A673 (cell line): ENCODE measurements at regions not wholly inside any gene's neighbourhood (a gene's known extent, or its start where the extent isn't known, plus 50 kb on each side); places are given as distances from the start of the nearest gene placed in this dataset.
"Not testable (repeated sequence)": the region's sequence is repeated elsewhere in the genome, so short reads cannot be mapped to it uniquely, and the experiment has no call there.

Source experiments
- BruUV-seq: library from RNA; stranded (reverse); fragments of 400-500 nt; replicated peaks from 2 replicates; lab custom pipeline; 2021; lab: Mats Ljungman, UMichigan
- CTCF ChIA-PET: fragments of 300-600 bp; sonication (Branson Sonifier 250); formaldehyde crosslinking; loops from one replicate; lab custom pipeline; 2022; ENCODE audit warnings: antibody characterized with exemption; lab: Charles Lee
- POLR2A ChIA-PET: fragments of 300-600 bp; sonication (Branson Sonifier 250); formaldehyde crosslinking; loops from one replicate; lab custom pipeline; 2022; ENCODE audit warnings: antibody characterized with exemption; ENCODE audit not compliant: low non-redundant PET; lab: Charles Lee
- DNase-seq: peaks from one replicate; pipeline ENCODE4 v3.0.0-alpha.2; 2015; ENCODE audit warnings: low spot score
- H3K27ac ChIP-seq: fragments of 200-600 bp; sonication (generic); 2 replicates; pipeline ENCODE4 v1.5.1; 2016; ENCODE audit warnings: mixed run types, low read depth, mild to moderate bottlenecking, mixed read lengths, antibody characterized with exemption, low read length; ENCODE audit not compliant: poor library complexity, severe bottlenecking
- H3K27me3 ChIP-seq: fragments of 200-600 bp; sonication (generic); replicated peaks from 2 replicates; pipeline ENCODE4 v1.6.1; 2017; ENCODE audit warnings: mixed run types, low read depth, mild to moderate bottlenecking, mixed read lengths, antibody characterized with exemption, low read length; ENCODE audit not compliant: insufficient read depth, poor library complexity
- H3K36me3 ChIP-seq: fragments of 200-600 bp; sonication (generic); 2 replicates; pipeline ENCODE4 v1.6.1; 2016; ENCODE audit warnings: mixed run types, mild to moderate bottlenecking, mixed read lengths, antibody characterized with exemption, low read length; ENCODE audit not compliant: insufficient read depth, poor library complexity, severe bottlenecking
- H3K4me1 ChIP-seq: fragments of 200-600 bp; sonication (generic); 2 replicates; pipeline ENCODE4 v1.6.1; 2017; ENCODE audit warnings: mixed run types, mild to moderate bottlenecking, mixed read lengths, antibody characterized with exemption, low read length; ENCODE audit not compliant: insufficient read depth, poor library complexity, severe bottlenecking
- H3K4me3 ChIP-seq: fragments of 200-600 bp; sonication (generic); 2 replicates; pipeline ENCODE4 v1.5.1; 2016; ENCODE audit warnings: low read depth, mixed run types, mild to moderate bottlenecking, mixed read lengths, low read length; ENCODE audit not compliant: poor library complexity, severe bottlenecking
- H3K9me3 ChIP-seq: fragments of 200-600 bp; sonication (generic); 2 replicates; pipeline ENCODE4 v1.6.1; 2016; ENCODE audit warnings: mixed run types, low read depth, mild to moderate bottlenecking, mixed read lengths, antibody characterized with exemption, low read length; ENCODE audit not compliant: poor library complexity, severe bottlenecking
- CTCF ChIP-seq: fragments of 300-800, 200-600 bp; sonication (generic); conservative IDR thresholded peaks from 2 replicates; pipeline ENCODE4 v1.5.1; 2017; ENCODE audit warnings: low read depth, mild to moderate bottlenecking, antibody characterized with exemption, low read length, moderate library complexity, mixed read lengths
- EZH2 ChIP-seq: fragments of 200-600 bp; sonication (generic); IDR thresholded peaks from 2 replicates; pipeline ENCODE4 v1.6.1; 2017; ENCODE audit warnings: borderline replicate concordance, low read depth, mild to moderate bottlenecking, mixed read lengths, antibody characterized with exemption, low read length; ENCODE audit not compliant: poor library complexity, severe bottlenecking
- intact Hi-C: fragments of 100-400 bp; cut with micrococcal nuclease; formaldehyde crosslinking; loops from one replicate; pipeline ENCODE4 v1.10.0; 2022; ENCODE audit not compliant: unreplicated experiment

DNA sequence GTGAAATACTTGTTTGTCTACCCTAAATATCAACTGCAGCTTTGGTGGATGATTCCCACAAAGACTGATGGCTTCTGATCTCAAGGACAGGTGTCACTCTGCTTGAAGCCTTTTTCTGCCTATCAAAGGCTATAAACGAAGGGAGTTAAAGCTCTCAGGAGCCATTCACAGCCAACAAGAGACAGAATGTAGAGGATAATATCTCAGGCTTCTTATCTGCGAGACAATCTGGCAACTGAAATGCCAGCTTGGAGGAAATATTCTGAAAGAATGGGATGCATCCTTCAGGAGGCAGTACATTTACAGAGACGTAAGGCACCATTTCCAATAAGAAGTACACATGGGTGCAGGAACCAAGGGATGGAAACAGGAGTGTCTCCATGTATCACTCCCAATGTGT is 549.4 kb downstream of the GPAM start:
- H3K27me3 ChIP-seq: peaks cover 7% of the 10 kb centered on the region
- H3K27ac ChIP-seq: no peak overlapping the region
- no peak for TF ChIP-seq CTCF
- TF ChIP-seq EZH2: no peak
- H3K9me3 ChIP-seq: no peaks in the 10 kb centered on the region
- ChIA-PET CTCF (no interaction called here), POLR2A (no interaction called here)
- intact Hi-C loops: no loop called here
- no peaks in the 10 kb centered on the region for H3K4me1 ChIP-seq
- DNase-seq: no peak
- no peaks in the 10 kb centered on the region for H3K36me3 ChIP-seq
- H3K4me3 ChIP-seq: no peak overlapping the region
- BruUV-seq: no TSS peak

DNA sequence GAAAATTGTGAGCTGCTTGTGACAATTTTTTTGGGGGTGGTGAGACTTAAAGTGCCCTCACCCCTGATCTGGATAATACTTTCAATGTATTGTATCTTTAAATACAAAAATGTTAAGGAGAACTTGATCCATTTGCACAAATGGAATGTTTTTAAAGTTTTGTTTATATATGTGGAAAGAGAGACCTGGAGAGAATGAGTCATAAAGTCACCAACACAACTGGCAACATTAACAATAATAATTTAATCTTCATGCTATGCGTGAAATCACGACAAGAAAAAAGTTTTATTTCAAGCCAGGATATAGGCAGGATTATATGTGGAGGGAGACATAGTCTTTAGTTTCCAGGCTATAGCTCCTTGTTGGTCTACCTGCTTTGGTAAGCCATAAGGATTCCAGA is 537.5 kb downstream of the GPAM start:
- Histone ChIP-seq H3K9me3 (no peaks in the 10 kb centered on the region), H3K27ac (no peak overlapping the region), H3K36me3 (no peaks in the 10 kb centered on the region), H3K4me3 (no peak overlapping the region), H3K4me1 (no peaks in the 10 kb centered on the region), H3K27me3 (no peaks in the 10 kb centered on the region)
- intact Hi-C loops: no loop called here
- ChIA-PET CTCF (no interaction called here), POLR2A (no interaction called here)
- DNase-seq: no peak
- BruUV-seq: no TSS peak
- TF ChIP-seq EZH2 (no peak), CTCF (no peak)

- no TSS peak for BruUV-seq
- CTCF ChIA-PET: no interaction called here
- no peak overlapping the region for H3K4me3 ChIP-seq
- no peaks in the 10 kb centered on the region for H3K9me3 ChIP-seq
- TF ChIP-seq EZH2 (no peak), CTCF (no peak)
- no peaks in the 10 kb centered on the region for H3K4me1 ChIP-seq
- intact Hi-C loops: no loop called here
- H3K36me3 ChIP-seq: no peaks in the 10 kb centered on the region
- H3K27me3 ChIP-seq: no peaks in the 10 kb centered on the region
- POLR2A ChIA-PET: no interaction called here
- no peak for DNase-seq
- H3K27ac ChIP-seq: no peak overlapping the region
Measured at GRCh38 chr10:111648046-111648445, 535.5 kb downstream of the GPAM start.

DNA sequence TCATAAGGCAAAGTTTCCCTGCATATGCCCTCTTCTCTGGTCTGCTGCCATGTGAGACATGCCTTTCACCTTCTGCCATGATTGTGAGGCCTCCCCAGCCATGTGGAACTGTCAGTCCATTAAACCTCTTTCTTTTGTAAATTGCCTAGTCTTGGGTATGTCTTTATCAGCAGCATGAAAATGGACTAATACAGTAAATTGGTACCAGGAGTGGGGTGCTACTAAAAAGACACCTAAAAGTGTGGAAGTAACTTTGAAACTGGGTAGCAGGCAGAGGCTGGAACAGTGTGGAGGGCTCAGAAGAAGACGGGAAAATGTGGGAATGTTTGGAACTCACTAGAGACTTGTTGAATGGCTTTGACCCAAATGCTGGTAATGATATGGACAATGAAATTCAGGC is 534.5 kb downstream of the GPAM start:
- H3K4me3 ChIP-seq, DNase-seq, H3K27ac ChIP-seq, intact Hi-C loops, BruUV-seq, H3K27me3 ChIP-seq, CTCF ChIA-PET, POLR2A ChIA-PET, H3K9me3 ChIP-seq, H3K36me3 ChIP-seq, H3K4me1 ChIP-seq: not testable (repeated sequence)
